ENCODE measurements at regions not wholly inside any gene's neighbourhood (a gene's known extent, or its start where the extent isn't known, plus 50 kb on each side); places are given as distances from the start of the nearest gene placed in this dataset.

- no peak for FAIRE-seq
- TF ChIP-seq CTCF (IDR thresholded peaks at IDR 0.05; ENCODE audit: insufficient read depth, missing control alignments) = no peak
- DNase-seq (ENCODE audit: insufficient read length, low spot score) = no peak
These were observed 66.2 kb upstream of the LHX8 start for GRCh38 chr1:75067975-75068374.

GRCh38 chr1:75074831-75075395 lies 59.3 kb upstream of the LHX8 start:
- DNase-seq (ENCODE audit: insufficient read length, low spot score) (no peak), FAIRE-seq (no peak)

GRCh38 chr1:75079538-75080290 lies 54.5 kb upstream of the LHX8 start:
- DNase-seq (ENCODE audit: insufficient read length, low spot score) (no peak), FAIRE-seq (no peak)
- no peak for TF ChIP-seq CTCF (IDR thresholded peaks at IDR 0.05; ENCODE audit: insufficient read depth, missing control alignments)

More at GRCh38 chr1:75074831-75075395, 59.3 kb upstream of the LHX8 start:
- no peak for TF ChIP-seq CTCF (IDR thresholded peaks at IDR 0.05; ENCODE audit: insufficient read depth, missing control alignments)

GRCh38 chr1:75083223-75083622 lies 51.0 kb upstream of the LHX8 start:
- no peak for FAIRE-seq
- no peak for TF ChIP-seq CTCF (IDR thresholded peaks at IDR 0.05; ENCODE audit: insufficient read depth, missing control alignments)
- DNase-seq (ENCODE audit: insufficient read length, low spot score) = no peak

GRCh38 chr1:75083848-75084514 lies 50.2 kb upstream of the LHX8 start:
- no peak for FAIRE-seq

More at GRCh38 chr1:75083848-75084514, 50.2 kb upstream of the LHX8 start:
- no peak for DNase-seq (ENCODE audit: insufficient read length, low spot score)
- TF ChIP-seq CTCF (IDR thresholded peaks at IDR 0.05; ENCODE audit: insufficient read depth, missing control alignments) = no peak
